Head of caudate nucleus (tissue), 42 donors: ENCODE measurements at regions not wholly inside any gene's neighbourhood (a gene's known extent, or its start where the extent isn't known, plus 50 kb on each side); places are given as distances from the start of the nearest gene placed in this dataset.

Experiments
- DNase-seq, 42 donors: peaks; one replicate each; pipeline versions ENCODE4 v3.0.0 to v3.0.0-alpha.2; 2020 to 2021; ENCODE audit warnings: mixed read lengths in 7 of 42
- intact Hi-C: fragments of 100-400 bp; cut with DNase I; formaldehyde crosslinking; loops from one replicate; pipeline ENCODE4 v1.15.0; 2022

- intact Hi-C loops: no loop called here
- DNase-seq: no peak
Measured at GRCh38 chr13:83953916-83954315, 71.6 kb upstream of the SLITRK1 start.

- intact Hi-C loops: no loop called here
- DNase-seq: no peak
Measured at GRCh38 chr13:83950293-83950692, 68.0 kb upstream of the SLITRK1 start.

- peak in 20 of 42 donors; percentile 7 to 74 (median 29) for DNase-seq
- intact Hi-C loops: no loop called here
Measured at GRCh38 chr13:83943530-83944279, 61.4 kb upstream of the SLITRK1 start.

GRCh38 chr13:83941701-83942335 is 59.5 kb upstream of the SLITRK1 start:
- intact Hi-C loops: no loop called here
- no peak for DNase-seq

- intact Hi-C loops: no loop called here
- DNase-seq: no peak
Measured at GRCh38 chr13:83940742-83941141, 58.5 kb upstream of the SLITRK1 start.

- DNase-seq: no peak
- intact Hi-C loops: no loop called here
Measured at GRCh38 chr13:83937579-83937978, 55.3 kb upstream of the SLITRK1 start.

- intact Hi-C loops: no loop called here
- no peak for DNase-seq
Measured at GRCh38 chr13:83935566-83935965, 53.3 kb upstream of the SLITRK1 start.
